ENCODE measurements at regions not wholly inside any gene's neighbourhood (a gene's known extent, or its start where the extent isn't known, plus 50 kb on each side); places are given as distances from the start of the nearest gene placed in this dataset.

DNA sequence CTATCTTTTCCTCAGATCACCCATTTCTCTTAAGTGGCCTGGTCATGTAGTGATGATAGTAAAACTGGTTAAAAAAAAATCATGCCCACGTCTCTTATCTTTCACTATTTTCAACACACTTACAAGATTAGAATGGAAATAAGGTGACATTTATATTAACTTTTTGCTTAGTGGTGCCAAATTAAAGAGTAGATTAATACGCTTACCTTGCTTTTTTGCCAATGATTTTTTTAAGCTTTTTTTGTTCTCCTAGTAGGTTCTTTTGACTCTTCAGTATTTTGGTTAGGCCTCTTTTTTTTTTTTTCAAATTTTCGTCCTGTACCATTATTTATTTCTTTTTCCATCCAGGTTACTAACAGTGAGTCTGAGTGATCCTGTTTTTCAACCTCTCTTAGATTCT is 147.9 kb downstream of the PTCSC3 start:
- no peak for DNase-seq (ENCODE audit: low read depth)

DNA sequence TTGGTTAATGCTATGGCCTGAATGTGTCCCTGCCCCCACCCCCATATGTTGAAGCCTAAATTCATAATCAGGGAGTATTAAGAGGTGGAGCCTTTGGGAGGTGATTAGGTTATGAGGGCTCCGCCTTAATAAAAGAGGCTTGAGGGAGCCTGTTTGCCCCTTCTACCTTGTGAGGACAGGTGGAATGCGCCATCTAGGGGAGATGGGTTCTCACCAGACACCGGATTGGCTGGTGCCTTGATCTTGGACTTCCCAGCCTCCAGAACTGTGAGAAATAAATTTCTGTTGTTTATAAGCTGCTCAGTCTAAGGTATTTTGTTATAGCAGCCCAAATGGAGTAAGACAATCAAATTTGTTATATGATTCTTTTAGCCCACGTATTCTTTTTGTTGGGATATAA is 148.3 kb downstream of the PTCSC3 start:
- no peak for DNase-seq (ENCODE audit: low read depth)

DNA sequence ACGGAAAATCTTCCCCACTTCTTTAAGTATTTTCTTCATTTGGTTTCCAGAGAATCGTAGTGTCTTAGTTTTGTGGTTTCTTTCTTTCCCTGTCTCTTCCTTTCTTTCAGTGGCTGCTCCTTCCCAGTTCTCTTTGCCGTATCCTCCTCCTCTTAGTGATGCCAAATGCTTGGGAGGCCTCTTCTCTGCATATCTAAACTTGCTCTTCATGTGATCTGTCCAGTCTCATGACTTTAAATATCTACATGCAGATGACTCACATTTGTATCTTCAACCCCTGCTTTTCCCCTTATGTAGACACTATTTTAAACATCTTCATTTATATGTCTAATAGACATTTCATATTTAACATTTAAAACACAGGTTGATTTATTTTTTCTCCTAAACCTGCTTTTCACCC is 149.2 kb downstream of the PTCSC3 start:
- DNase-seq (ENCODE audit: low read depth): no peak

DNA sequence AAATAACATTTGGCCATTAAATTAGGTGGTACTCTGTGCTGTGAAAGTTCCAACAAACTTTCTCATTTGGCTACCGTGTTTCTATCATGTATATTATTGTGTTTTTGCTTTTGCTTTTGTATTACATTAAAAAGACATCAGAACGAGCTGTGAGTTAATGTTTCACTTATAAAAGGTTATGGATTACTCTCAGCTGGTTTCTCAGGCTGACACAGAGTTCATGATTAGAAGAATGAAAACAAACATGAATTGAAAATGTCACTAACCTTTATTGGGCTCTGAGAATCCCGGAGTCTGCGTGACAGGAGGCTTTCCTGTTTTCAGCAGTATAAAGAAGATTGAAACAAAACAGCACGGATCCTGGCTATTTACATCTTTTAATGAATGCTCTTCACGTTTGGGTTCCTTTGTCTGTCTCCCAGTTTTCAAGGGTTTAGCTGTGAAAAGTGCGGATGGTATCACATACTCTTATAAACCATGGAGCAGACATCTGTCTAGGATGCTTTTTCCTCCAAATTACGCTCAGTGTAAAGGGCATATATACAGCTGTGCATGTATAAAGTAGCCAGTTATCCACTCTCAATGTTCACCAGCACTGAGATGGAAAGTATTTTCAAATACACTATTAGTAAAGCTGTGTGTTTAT is 153.6 kb downstream of the PTCSC3 start:
- DNase-seq (ENCODE audit: low read depth): no peak

DNA sequence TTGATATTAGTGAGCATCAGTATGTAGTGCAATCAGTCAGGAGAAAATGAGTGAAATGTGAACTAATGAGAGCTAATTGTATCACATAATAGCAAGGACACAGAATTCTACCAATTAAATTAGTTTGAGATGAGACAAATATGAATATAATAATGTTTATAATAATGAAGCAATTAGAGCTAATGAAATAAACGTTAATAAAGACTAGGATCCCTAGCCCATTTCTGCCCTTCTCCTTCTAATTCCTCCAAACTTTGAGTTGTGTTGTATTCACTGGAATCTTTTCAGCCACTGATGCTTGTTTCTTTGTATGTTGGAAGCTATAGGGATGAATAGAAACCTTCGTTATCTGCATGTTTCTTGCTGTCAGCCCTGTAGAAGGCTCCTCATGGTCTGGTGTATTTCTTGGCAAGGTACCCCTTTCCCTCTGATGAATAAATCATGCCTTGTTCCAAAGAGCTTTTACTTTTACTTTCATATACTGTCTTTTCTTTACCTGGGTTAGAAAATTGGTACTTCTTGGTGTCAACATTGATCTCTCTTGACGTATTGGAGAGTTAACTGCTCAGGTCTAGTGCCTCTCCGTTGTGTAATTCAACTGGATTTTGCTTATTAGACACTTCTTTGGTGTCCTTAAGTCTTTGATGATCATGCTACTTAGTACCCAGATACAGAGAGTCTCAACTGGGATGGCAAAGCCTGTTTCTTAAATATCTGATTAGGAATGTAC is 154.8 kb downstream of the PTCSC3 start:
- no peak for DNase-seq (ENCODE audit: low read depth)

DNA sequence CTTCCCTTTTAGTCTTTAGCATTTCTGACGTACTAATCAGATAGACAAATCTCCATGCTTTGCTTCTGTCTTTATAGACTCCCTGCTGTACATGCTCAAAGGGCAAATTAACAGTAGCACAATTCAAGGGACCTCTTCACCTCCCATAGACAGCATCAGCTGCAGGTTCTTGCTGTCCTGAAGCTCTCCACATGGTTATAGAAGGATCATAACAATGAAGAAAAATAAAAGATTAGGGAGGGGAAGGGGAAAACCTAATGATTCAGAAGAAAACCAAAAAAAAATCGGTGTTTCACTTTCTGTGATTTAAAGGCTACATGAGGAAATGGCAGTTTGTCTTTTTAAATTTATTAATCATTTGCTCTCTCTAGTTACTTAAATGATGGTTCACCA is 155.5 kb downstream of the PTCSC3 start:
- DNase-seq (ENCODE audit: low read depth): no peak

DNA sequence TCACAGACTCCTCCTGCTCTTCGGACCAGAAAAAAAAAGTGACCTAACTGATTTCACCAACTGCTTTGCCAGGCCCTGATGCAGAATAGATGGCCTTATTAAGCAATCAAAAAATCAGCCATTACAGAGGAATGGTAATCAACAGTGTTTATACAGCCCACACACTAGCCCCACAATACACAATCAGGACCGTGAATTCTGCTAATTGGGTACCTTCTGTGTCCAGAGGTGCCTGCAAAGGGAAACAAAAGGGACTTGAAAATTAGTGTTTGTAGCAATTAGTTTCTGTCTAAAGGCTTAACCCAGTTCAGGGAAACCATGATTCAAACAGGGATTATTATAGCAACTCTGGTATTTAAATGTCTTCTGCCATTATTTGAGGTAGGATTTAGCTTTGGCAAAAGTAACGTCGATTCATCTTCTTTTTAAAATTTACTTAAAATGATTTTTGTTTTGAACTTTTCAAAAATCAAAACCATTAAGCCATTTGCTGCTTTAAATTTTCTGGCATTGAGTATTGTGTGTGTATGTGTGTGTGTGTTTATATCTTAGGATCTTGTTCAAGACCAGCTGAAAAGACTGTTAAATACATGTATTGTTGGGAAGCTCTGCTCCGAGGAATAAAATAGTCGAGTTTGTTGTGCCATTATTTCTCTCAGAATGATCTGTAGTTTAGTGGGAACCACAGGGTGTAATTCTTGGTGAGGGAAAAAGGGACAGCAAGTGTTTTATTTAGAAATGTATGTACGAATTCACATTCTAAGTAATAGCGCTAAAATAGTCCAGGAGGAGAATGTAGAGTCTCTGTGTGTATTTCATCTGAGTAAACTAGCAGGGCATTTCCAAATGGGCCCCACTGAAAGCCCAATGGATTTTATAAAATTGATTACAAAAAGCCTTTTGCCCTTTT is 156.1 kb downstream of the PTCSC3 start:
- DNase-seq (ENCODE audit: low read depth): no peak

DNA sequence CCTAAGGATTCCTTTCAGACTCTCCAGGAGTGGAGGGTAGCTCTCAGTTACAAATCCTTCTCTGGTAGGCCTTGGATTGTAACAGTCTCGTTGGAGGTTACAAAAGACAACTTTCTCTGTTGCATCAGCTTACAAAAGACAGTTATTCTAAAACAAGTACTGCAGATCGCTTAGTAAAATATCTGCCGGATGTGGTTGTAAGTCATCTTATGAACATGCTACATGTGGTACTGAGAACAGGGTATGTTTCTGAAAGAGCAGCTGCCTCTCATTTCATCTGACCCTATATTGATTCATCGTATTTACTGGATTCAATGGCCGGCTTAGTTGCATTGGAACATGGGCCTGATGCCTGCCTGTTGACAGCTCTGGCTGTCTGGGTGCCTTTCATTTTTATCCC is 157.4 kb downstream of the PTCSC3 start:
- DNase-seq (ENCODE audit: low read depth): no peak

DNA sequence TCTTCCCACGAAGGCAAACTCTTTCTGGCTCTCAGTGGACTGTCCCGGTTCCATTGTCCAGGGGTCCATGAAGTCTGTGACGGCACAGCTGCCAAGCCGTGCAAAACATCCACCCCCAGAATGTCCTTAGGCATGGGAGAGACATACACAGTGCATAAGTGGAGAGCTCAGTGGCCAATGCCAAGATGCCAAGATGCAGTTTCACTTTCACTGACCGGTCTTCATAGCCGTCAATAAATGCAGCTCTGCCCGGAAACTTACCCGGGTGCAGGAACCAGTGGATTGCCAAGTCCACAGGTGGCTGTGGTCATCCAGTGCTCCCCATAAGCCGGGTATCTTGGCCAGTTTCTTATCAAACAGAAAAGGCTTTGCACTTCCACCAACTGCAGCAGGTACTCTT is 162.3 kb downstream of the PTCSC3 start:
- no peak for DNase-seq (ENCODE audit: low read depth)

DNA sequence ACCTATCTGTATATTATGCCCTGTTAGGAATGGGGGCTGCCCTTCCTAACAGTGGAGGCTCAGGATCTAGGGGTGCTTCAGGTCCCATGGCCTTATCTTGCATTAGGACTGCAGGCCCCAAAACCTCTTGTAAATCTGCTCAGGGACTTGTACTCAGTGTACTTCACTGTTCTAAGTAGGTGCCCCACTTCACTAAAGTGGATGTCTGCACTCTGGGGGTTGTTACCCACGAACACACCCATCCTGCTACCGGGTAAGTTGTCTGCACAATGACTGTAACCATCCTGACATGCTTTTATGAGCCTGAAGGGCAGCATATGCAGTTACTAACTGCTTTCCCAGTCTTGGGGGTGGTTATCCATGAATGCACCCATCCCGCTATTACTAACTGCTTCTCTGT is 163.0 kb downstream of the PTCSC3 start:
- no peak for DNase-seq (ENCODE audit: low read depth)

DNA sequence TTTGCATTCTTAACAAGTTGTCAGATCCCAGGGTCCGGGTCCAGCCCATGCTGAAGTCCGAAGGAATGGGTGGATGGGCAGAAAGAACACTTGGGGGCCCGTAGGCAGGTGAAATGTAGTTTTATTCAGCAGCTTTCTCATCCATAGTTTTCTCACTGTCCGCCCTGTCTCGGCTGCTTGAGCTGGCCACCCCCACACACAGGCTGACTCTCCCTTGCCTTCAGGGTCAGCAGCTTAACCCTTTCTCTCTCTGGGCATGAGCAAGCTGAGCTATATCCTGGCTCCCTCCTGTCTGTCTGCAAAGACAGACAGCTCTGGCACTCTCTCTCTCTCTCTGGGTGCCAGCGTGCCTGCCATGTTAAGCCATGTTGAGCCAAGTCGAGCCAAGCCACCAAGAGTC is 163.9 kb downstream of the PTCSC3 start:
- DNase-seq (ENCODE audit: low read depth): no peak

DNA sequence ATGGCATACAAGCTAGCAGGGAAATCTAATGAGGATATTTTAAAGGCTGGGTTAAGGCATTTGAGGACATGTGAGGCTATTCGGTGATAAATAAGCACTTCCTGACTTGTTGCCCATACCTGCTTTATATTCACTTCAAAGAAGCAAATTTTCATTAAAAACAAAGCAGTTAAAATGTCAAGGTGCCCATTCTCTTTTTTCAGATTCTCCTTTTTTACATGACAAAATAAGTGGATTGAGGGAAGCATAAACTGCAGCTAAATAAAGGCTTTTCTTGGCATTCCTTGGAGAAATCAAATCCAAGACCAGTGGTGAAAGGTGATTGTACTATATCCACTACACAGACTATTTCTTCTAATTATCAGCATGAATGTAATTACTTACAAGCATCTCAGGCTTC is 166.9 kb downstream of the PTCSC3 start:
- DNase-seq (ENCODE audit: low read depth): no peak

DNA sequence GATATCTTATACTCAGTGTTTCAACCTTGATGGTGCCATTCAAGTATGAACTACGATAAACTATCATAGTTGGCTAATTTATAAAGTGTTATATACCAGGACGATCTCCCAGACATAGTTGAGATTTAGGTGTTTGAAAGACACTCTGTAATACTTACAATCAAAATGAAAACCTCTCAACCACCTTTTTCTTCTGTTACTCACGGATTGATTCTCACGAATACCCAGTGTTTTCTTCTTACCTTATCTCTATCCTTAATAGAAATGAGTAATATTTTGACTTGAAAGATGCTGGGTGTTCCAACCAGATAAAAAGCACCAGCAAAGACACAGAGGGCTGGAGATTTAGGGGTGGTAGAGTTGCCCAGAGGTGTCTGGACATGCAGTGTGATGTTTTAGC is 169.9 kb downstream of the PTCSC3 start:
- no peak for DNase-seq (ENCODE audit: low read depth)

DNA sequence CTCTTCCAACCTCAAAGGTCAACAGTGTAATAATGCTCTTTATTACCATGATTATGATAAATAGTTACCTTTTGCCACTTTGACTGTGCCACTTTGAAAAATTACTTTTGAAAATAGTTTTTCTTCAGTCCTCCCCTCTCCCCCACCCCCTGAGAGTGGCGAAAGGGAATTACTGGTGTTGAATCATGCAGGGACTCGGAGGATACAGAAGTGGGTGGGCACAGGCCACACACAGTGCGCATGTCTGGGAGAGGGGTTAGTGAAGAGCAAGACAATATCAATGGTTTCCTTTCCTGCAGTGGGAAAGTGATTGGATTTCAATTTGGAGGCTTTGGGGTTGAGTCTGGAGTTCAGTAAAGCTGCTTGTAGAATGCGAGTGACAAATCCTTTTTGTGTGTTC is 170.9 kb downstream of the PTCSC3 start:
- no peak for DNase-seq (ENCODE audit: low read depth)

DNA sequence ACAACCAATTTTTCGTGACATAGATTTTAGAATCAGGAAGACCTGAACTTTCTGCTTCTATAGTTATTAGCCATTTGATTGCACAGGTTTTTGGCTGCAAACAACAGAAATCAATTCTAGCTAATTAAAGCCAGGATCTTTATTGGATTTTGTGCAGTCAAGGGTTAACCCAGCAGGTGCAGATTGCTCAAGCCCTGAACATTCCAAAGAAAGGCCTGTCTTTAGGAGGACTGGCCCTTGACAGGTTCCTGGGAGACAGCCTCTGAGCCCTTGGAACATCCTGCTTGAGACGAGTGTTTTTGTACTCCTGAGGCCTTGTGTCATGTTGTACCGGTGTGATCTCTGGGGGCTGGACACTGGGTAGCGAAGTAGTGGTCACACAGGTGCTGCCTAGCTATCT is 174.6 kb downstream of the PTCSC3 start:
- DNase-seq (ENCODE audit: low read depth): no peak

DNA sequence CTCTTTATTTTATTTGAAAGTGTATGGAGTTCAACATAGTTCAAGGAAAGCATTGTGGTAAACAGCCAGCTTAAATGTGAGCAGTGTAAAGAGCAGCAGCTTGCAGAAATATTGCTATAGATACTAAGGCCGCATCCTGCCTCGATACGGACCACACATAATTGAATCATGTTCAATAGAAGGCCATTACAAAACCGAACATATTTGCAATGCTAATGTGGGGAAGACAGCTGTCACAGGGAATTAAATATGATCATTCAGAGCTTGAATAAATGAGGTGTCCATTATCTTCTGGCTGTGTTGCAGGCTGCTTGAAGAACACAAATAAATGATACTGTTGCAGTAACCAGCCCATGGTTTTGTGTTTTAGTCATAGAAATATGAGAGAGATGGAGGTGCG is 173.2 kb downstream of the BRMS1L start:
- DNase-seq (ENCODE audit: low read depth): no peak

DNA sequence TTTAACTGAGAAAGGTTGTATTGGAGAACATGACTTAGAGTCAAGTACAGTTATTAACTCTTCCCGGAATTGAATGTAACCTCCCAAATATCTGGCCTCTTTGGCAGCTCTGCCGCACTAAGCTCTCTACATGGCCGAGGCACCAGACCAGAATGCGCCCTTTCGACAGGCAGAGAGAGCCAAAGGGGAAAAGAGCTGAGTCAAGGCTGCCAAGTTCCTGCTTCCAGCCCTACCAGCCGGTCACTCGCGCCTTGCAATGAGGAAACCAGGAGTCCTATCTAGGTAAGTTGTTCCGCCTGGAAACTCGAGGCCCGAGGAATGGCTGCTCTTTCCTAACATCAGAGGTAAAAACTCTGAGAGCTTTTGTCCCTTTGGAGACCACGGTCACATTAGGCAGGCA is 172.2 kb downstream of the BRMS1L start:
- no peak for DNase-seq (ENCODE audit: low read depth)

DNA sequence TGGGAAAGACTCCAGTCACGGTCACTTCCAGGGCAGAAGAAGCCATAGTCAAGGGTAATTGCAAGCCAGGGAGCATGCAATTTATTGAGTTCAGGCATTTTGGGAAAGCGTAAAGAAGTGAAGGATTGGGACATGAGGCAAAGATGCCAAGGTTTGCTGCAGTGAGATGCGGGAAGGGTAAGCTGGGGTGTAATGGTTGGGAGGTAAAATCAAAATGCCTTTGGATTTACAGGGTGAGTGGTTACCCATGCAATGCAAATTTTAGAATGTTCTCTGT is 167.5 kb downstream of the BRMS1L start:
- DNase-seq (ENCODE audit: low read depth): no peak

DNA sequence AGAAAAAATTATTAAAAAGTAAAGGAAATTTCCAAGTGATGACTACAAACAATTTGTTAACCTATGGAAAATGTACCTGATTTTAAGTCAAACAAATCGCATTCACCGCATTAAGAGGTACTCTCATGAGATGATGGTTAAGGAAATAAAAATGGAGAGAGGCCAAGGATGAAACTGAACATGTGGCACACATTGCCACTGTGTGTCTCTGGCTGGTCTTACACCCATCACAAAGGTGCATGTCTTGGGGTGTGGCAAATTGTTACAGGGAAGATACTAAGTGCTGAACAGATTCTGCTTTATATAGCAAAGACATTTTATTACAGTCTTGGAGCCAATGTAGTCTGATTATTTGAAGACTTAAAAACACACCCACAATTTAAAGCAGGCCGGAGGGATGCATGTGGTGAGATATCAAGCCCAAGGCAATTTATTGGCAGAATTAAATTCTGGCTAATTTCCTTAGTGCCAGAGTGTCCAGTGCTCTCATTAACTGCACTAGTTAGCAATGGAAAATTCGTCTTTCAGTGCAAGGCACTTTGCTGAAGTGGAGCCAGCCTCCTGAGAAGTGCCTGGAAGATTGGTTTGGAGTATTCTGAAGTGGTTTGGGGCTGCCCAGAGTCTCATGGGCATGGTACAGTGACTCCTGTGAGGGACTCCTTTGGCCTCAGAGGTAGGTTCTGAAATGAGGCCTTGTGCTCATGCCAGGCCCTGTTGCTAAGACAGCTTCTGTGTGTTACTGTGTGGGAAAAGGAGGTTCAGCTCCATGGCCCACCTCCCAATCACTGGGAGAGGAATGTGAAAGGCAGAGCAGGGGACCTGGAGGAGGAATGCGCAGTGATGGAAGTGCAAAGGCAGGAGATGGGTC is 166.9 kb downstream of the BRMS1L start:
- DNase-seq (ENCODE audit: low read depth): no peak

DNA sequence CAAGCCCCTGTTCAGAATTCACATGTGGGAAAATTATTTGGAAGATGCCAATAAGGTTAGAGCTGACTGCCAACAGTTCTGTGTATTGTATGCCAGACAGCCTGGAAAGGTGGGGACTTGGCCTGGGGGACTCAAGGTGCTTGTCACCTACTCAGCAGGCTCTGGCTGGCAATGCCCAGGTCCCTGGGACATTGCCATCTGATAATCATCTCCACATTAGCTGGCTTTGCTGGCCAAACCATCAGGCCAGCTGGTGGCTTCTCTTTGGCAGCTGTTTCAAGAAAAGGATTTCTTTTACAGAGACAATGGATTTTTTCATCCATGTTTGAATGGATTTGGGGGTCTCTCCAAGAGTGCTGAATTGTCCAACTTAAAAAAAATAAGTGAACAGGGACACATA is 165.2 kb downstream of the BRMS1L start:
- DNase-seq (ENCODE audit: low read depth): no peak

DNA sequence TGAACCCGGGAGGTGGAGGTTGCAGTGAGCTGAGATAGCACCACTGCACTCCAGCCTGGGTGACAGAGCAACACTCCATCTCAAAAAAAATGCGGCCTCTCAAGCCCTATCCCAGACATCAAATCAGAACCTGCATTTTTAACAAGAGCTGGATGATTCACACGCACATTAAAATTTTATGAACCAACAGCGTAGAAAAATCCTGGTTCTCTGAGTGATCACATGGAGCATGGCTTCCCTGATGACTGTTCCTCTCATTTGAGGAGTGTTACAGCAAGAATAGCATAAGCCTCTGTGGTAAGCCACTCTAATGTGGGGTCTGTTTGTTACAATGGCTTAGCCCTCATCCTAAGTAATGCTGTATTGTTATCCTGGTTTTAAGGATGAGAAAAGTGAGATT is 163.6 kb downstream of the BRMS1L start:
- DNase-seq (ENCODE audit: low read depth): no peak

DNA sequence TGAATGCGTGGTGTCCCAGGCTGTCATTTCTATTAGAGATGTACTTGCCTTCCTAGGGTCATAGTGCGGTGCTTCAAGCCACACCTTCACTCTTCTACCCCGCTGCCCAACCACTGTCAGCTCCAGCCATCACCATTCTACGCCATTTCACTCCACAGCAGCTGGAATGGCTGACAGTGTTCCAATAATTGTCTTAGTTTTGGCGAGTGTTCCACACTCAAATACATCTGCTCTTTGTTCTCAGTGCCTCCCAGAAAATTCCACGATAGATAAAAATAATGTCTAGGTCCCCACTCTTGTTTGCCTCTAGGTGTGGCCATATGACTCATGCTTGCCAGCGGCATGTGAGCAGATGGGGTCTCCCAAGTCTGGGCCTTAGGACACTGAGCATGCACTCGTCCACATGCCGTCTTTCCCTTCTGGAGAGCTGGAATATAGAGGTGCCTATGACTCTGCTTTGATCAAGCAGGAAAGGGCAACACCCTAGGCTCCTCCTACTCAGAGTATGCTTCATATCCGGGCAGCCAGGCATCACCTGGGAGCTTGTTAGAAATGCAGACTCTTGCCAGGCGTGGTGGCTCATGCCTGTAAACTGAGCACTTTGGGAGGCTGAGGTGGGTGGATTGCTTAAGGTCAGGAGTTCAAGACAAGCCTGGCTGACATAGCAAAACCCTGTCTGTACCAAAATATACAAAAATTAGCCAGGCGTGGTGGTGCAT is 163.0 kb downstream of the BRMS1L start:
- no peak for DNase-seq (ENCODE audit: low read depth)

Data from stromal cell of bone marrow (primary cell).